ENCODE measurements at regions not wholly inside any gene's neighbourhood (a gene's known extent, or its start where the extent isn't known, plus 50 kb on each side); places are given as distances from the start of the nearest gene placed in this dataset.

DNA sequence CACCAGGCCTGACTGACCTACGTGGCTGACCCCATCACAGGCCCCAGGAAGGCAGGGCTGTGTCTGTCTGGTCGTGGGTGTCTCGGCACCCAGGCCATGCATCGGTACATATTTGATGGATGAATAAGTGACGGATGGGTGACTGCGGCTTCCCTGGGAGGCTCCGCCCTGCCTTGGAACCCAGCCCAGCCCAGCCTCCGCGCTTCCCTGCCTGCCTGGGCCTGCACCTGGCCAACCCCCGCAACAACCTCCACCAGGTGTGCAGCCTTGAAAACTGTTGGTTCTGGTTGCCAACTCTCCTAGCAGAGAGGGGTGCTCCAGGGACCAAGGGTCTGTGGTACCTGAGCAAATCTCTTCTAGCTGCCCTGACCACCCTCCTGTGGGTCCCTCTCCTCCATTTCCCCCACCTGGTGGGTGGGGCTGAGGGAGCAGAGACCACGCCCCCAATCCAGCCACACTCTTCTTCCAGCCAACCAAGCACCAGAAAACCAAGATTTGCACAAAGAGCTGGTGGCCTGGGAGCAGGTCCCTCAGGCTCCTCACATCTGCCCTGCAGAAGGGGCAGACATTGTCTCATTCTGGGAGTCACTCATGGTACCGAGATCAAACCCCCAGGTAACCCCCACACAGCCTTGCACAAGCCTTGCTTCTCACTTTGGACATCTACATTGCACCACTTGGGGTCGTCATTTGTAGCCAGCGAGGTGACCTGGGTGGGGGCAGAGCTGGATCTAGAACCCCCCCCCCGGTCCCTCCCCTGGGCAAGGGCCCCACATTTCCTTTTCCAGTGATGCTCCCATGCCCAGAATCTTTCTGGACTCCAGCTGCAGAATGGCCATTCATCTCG lies 100.6 kb upstream of the IER5L start:
- H3K27me3 ChIP-seq (replicated peaks in 1 of 7) = peaks cover 0 to 33% (median 0%) of the 10 kb centered on the region in 7 donors
- H3K9me3 ChIP-seq = no peaks in the 10 kb centered on the region
- peak; percentile 21 for DNase-seq
- no peak overlapping the region for H3K27ac ChIP-seq
- 72 to 86% (median 85%) methylated on average over 14 to 16 of the region's 16 CpGs for WGBS, 5 donors
- H3K4me3 ChIP-seq = no peak overlapping the region
- intact Hi-C loops (cut with DNase I; ENCODE audit: low total_unique reads) = no loop called here
- peaks cover 0 to 36% (median 17%) of the 10 kb centered on the region in 6 donors for H3K4me1 ChIP-seq
- H3K36me3 ChIP-seq = no peaks in the 10 kb centered on the region
- TF ChIP-seq, protein P1, sequence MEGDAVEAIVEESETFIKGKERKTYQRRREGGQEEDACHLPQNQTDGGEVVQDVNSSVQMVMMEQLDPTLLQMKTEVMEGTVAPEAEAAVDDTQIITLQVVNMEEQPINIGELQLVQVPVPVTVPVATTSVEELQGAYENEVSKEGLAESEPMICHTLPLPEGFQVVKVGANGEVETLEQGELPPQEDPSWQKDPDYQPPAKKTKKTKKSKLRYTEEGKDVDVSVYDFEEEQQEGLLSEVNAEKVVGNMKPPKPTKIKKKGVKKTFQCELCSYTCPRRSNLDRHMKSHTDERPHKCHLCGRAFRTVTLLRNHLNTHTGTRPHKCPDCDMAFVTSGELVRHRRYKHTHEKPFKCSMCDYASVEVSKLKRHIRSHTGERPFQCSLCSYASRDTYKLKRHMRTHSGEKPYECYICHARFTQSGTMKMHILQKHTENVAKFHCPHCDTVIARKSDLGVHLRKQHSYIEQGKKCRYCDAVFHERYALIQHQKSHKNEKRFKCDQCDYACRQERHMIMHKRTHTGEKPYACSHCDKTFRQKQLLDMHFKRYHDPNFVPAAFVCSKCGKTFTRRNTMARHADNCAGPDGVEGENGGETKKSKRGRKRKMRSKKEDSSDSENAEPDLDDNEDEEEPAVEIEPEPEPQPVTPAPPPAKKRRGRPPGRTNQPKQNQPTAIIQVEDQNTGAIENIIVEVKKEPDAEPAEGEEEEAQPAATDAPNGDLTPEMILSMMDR (IDR thresholded peaks at IDR 0.05 in 8 of 11, conservative IDR thresholded peaks at IDR 0.05 in 3 of 11) = no peak
- no peak for TF ChIP-seq POLR2A (IDR thresholded peaks at IDR 0.05)
- TF ChIP-seq POLR2AphosphoS5 (IDR thresholded peaks at IDR 0.05) = no peak

DNA sequence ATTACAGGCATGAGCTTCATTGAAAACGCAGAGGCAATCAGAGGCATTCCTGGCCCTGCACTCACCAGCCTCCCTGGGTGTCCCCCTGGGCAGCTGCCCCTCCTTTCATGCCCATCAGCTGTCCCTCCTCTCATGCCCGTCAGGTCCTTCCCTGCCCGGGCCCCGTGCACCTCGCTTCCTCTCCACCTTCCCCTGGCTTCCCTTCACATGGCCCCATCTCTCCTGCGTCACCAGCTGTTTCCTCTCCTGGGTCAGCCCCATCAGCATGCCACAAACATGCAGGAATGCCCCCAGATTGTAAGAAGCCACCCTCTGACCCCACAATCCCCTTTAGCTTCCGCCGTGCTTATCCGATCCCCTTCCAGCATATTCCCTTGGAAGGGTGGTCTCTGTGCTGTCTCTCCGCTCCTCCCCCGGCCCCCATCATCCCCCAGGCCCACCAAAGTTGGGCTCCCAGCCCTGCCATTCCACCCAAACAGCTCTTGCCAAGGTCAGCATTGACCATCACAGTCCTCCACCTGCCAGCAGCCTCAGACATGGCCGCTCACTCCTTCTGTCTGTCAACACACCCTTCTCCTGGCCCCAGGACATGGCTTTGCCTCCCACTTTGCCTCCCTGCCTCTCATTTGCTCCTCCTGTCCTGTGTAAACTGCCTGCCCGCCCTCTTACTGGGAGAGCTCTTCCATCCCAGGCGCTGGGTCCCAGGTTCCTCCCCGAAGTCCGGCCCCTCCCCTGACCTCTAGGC lies 98.6 kb upstream of the IER5L start:
- peak; percentile 69 for DNase-seq
- H3K27me3 ChIP-seq (replicated peaks in 1 of 7) = peaks cover 0 to 34% (median 0%) of the 10 kb centered on the region in 7 donors
- H3K4me1 ChIP-seq = peaks cover under 1 to 33% (median 12%) of the 10 kb centered on the region in 6 donors
- WGBS, 5 donors = 58 to 67% (median 60%) methylated on average over 16 of the region's 16 CpGs
- H3K4me3 ChIP-seq = no peak overlapping the region
- TF ChIP-seq, protein P1 (IDR thresholded peaks at IDR 0.05 in 8 of 11, conservative IDR thresholded peaks at IDR 0.05 in 3 of 11) = no peak
- no peak for TF ChIP-seq POLR2A (IDR thresholded peaks at IDR 0.05)
- TF ChIP-seq POLR2AphosphoS5 (IDR thresholded peaks at IDR 0.05) = no peak
- H3K27ac ChIP-seq = peak overlapping the region in 1 of 8 donors; percentile 0
- no peaks in the 10 kb centered on the region for H3K9me3 ChIP-seq
- intact Hi-C loops (cut with DNase I; ENCODE audit: low total_unique reads) = no loop called here
- H3K36me3 ChIP-seq = no peaks in the 10 kb centered on the region

GRCh38 chr9:129275626-129276247 lies 97.7 kb upstream of the IER5L start:
- no peak overlapping the region for H3K4me3 ChIP-seq
- peaks cover 0 to 34% (median 0%) of the 10 kb centered on the region in 7 donors for H3K27me3 ChIP-seq (replicated peaks in 1 of 7)
- intact Hi-C loops (cut with DNase I; ENCODE audit: low total_unique reads) = no loop called here
- no peaks in the 10 kb centered on the region for H3K9me3 ChIP-seq
- WGBS, 5 donors = 73 to 78% (median 74%) methylated on average over 10 of the region's 10 CpGs
- H3K36me3 ChIP-seq = no peaks in the 10 kb centered on the region
- DNase-seq = peak; percentile 37
- H3K27ac ChIP-seq = no peak overlapping the region
- TF ChIP-seq, protein P1 (IDR thresholded peaks at IDR 0.05 in 8 of 11, conservative IDR thresholded peaks at IDR 0.05 in 3 of 11) = no peak
- TF ChIP-seq POLR2A (IDR thresholded peaks at IDR 0.05) (no peak), POLR2AphosphoS5 (IDR thresholded peaks at IDR 0.05) (no peak)
- H3K4me1 ChIP-seq = peaks cover 5 to 40% (median 20%) of the 10 kb centered on the region in 6 donors
